ENCODE measurements at regions not wholly inside any gene's neighbourhood (a gene's known extent, or its start where the extent isn't known, plus 50 kb on each side); places are given as distances from the start of the nearest gene placed in this dataset.
A peak's percentile ranks its signal among the peaks of the same experiment; 100 is the strongest.

GRCh38 chr5:142478113-142478512 is 153.3 kb upstream of the SPRY4 start:
- Mint-ChIP-seq H3K9me3 (peaks cover 14% of the 10 kb centered on the region), H3K36me3 (ENCODE audit: low read depth) (peaks cover 19% of the 10 kb centered on the region), H3K4me3 (no peak overlapping the region), H3K4me1 (peaks cover 32% of the 10 kb centered on the region), H3K27me3 (ENCODE audit: low read depth) (no peaks in the 10 kb centered on the region), H3K27ac (ENCODE audit: unreplicated experiment) (no peak overlapping the region)
- TF ChIP-seq CTCF (conservative IDR thresholded peaks at IDR 0.05), result no peak
- no peak for DNase-seq (ENCODE audit: low read depth, low spot score)

- no peaks in the 10 kb centered on the region for H3K27me3 Mint-ChIP-seq (ENCODE audit: low read depth)
- DNase-seq (ENCODE audit: low read depth, low spot score), result no peak
- H3K27ac Mint-ChIP-seq (ENCODE audit: unreplicated experiment), result peak overlapping the region; percentile 65
- no peak for TF ChIP-seq CTCF (conservative IDR thresholded peaks at IDR 0.05)
- H3K36me3 Mint-ChIP-seq (ENCODE audit: low read depth), result peaks cover 19% of the 10 kb centered on the region
- H3K4me3 Mint-ChIP-seq, result peak overlapping the region; percentile 50
- peaks cover 44% of the 10 kb centered on the region for H3K4me1 Mint-ChIP-seq
- H3K9me3 Mint-ChIP-seq, result peaks cover 14% of the 10 kb centered on the region
These were observed 150.3 kb upstream of the SPRY4 start for GRCh38 chr5:142475102-142475513.

GRCh38 chr5:142474431-142475094 is 149.7 kb upstream of the SPRY4 start:
- H3K9me3 Mint-ChIP-seq, result peaks cover 11% of the 10 kb centered on the region
- peak overlapping the region; percentile 50 for H3K4me3 Mint-ChIP-seq
- peak overlapping the region; percentile 65 for H3K27ac Mint-ChIP-seq (ENCODE audit: unreplicated experiment)
- peaks cover 48% of the 10 kb centered on the region for H3K4me1 Mint-ChIP-seq
- no peaks in the 10 kb centered on the region for H3K27me3 Mint-ChIP-seq (ENCODE audit: low read depth)
- peaks cover 14% of the 10 kb centered on the region for H3K36me3 Mint-ChIP-seq (ENCODE audit: low read depth)
- no peak for DNase-seq (ENCODE audit: low read depth, low spot score)
- TF ChIP-seq CTCF (conservative IDR thresholded peaks at IDR 0.05), result no peak

GRCh38 chr5:142473038-142473437 is 148.2 kb upstream of the SPRY4 start:
- Mint-ChIP-seq H3K36me3 (ENCODE audit: low read depth) (no peaks in the 10 kb centered on the region), H3K9me3 (peaks cover 2% of the 10 kb centered on the region), H3K27me3 (ENCODE audit: low read depth) (no peaks in the 10 kb centered on the region), H3K4me1 (peaks cover 48% of the 10 kb centered on the region), H3K4me3 (no peak overlapping the region), H3K27ac (ENCODE audit: unreplicated experiment) (no peak overlapping the region)
- TF ChIP-seq CTCF (conservative IDR thresholded peaks at IDR 0.05), result no peak
- no peak for DNase-seq (ENCODE audit: low read depth, low spot score)

GRCh38 chr5:142472306-142472951 is 147.6 kb upstream of the SPRY4 start:
- Mint-ChIP-seq H3K27ac (ENCODE audit: unreplicated experiment) (no peak overlapping the region), H3K27me3 (ENCODE audit: low read depth) (no peaks in the 10 kb centered on the region), H3K9me3 (no peaks in the 10 kb centered on the region), H3K4me3 (no peak overlapping the region), H3K4me1 (peaks cover 48% of the 10 kb centered on the region), H3K36me3 (ENCODE audit: low read depth) (no peaks in the 10 kb centered on the region)
- DNase-seq (ENCODE audit: low read depth, low spot score), result no peak
- TF ChIP-seq CTCF (conservative IDR thresholded peaks at IDR 0.05), result no peak

Data from neural crest cell (in vitro differentiated cells).